H9 (cell line): ENCODE measurements at regions not wholly inside any gene's neighbourhood (a gene's known extent, or its start where the extent isn't known, plus 50 kb on each side); places are given as distances from the start of the nearest gene placed in this dataset.

Experiments used
- DNase-seq: peaks from one replicate; pipeline ENCODE4 v3.0.0-alpha.2; 2017
- H2AFZ ChIP-seq: one replicate; pipeline ENCODE4 v1.6.1; 2013; ENCODE audit warnings: mild to moderate bottlenecking, low read length, control low read depth, moderate library complexity
- H2AK5ac ChIP-seq: 2 replicates; pipeline ENCODE4 v1.6.1; 2013; ENCODE audit warnings: low read length, control low read depth, mixed read lengths; ENCODE audit not compliant: insufficient read length
- H2BK120ac ChIP-seq: one replicate; pipeline ENCODE4 v1.6.1; 2013; ENCODE audit warnings: low read depth, mild to moderate bottlenecking, low read length, control low read depth, inconsistent platforms; ENCODE audit not compliant: poor library complexity, severe bottlenecking
- H2BK12ac ChIP-seq: 2 replicates; pipeline ENCODE4 v1.6.1; 2013; ENCODE audit warnings: low read length, control low read depth, mixed read lengths, low read depth; ENCODE audit not compliant: insufficient read length
- H2BK15ac ChIP-seq: 2 replicates; pipeline ENCODE4 v1.6.1; 2013; ENCODE audit warnings: low read depth, low read length, control low read depth
- H2BK20ac ChIP-seq: one replicate; pipeline ENCODE4 v1.6.1; 2013; ENCODE audit warnings: low read depth, mild to moderate bottlenecking, low read length, control low read depth, inconsistent platforms; ENCODE audit not compliant: poor library complexity, severe bottlenecking
- H2BK5ac ChIP-seq: 2 replicates; pipeline ENCODE4 v1.6.1; 2013; ENCODE audit warnings: low read length, control low read depth, mixed read lengths; ENCODE audit not compliant: insufficient read length
- H3K14ac ChIP-seq: 2 replicates; pipeline ENCODE4 v1.6.1; 2013; ENCODE audit warnings: low read length, control low read depth; ENCODE audit not compliant: insufficient read depth
- H3K18ac ChIP-seq: 2 replicates; pipeline ENCODE4 v1.6.1; 2013; ENCODE audit warnings: low read depth, mild to moderate bottlenecking, mixed read lengths, low read length, control low read depth; ENCODE audit not compliant: insufficient read length
- H3K23ac ChIP-seq: 2 replicates; pipeline ENCODE4 v1.6.1; 2013; ENCODE audit warnings: low read length, control low read depth, mixed read lengths, low read depth; ENCODE audit not compliant: insufficient read length
- H3K23me2 ChIP-seq: 2 replicates; pipeline ENCODE4 v1.6.1; 2013; ENCODE audit warnings: low read depth, mild to moderate bottlenecking, mixed read lengths, low read length, control low read depth; ENCODE audit not compliant: insufficient read length, poor library complexity, severe bottlenecking
- H3K27ac ChIP-seq: 2 replicates; pipeline ENCODE4 v1.5.1; 2013; ENCODE audit warnings: low read length, control low read depth, mixed read lengths, low read depth; ENCODE audit not compliant: insufficient read length
- H3K27me3 ChIP-seq: 2 replicates; pipeline ENCODE4 v1.6.1; 2013; ENCODE audit warnings: low read length, control low read depth, inconsistent platforms; ENCODE audit not compliant: insufficient read depth
- H3K4ac ChIP-seq: 2 replicates; pipeline ENCODE4 v1.6.1; 2013; ENCODE audit warnings: low read depth, mild to moderate bottlenecking, control low read depth, inconsistent platforms, low read length, moderate library complexity
- H3K4me1 ChIP-seq: 2 replicates; pipeline ENCODE4 v1.6.1; 2013; ENCODE audit warnings: low read length, control low read depth, inconsistent platforms; ENCODE audit not compliant: insufficient read depth
- H3K4me2 ChIP-seq: 2 replicates; pipeline ENCODE4 v1.6.1; 2013; ENCODE audit warnings: low read length, control low read depth, mixed read lengths; ENCODE audit not compliant: insufficient read length, insufficient read depth
- H3K56ac ChIP-seq: 2 replicates; pipeline ENCODE4 v1.6.1; 2013; ENCODE audit warnings: low read depth, mild to moderate bottlenecking, mixed read lengths, low read length, control low read depth; ENCODE audit not compliant: insufficient read length
- H3K79me1 ChIP-seq: 2 replicates; pipeline ENCODE4 v1.6.1; 2013; ENCODE audit warnings: low read depth, mild to moderate bottlenecking, moderate library complexity, low read length, control low read depth, inconsistent platforms; ENCODE audit not compliant: insufficient read depth, poor library complexity, severe bottlenecking
- H3K79me2 ChIP-seq: 2 replicates; pipeline ENCODE4 v1.6.1; 2013; ENCODE audit warnings: low read length, control low read depth, inconsistent platforms; ENCODE audit not compliant: insufficient read depth
- H3K9ac ChIP-seq: 2 replicates; pipeline ENCODE4 v1.6.1; 2013; ENCODE audit warnings: low read length, control low read depth, mixed read lengths; ENCODE audit not compliant: insufficient read length; ENCODE audit errors: extremely low read depth
- H3K9me3 ChIP-seq: one replicate; pipeline ENCODE4 v1.6.1; 2013; ENCODE audit warnings: low read depth, low read length, inconsistent platforms; ENCODE audit not compliant: control insufficient read depth
- H3T11ph ChIP-seq: one replicate; pipeline ENCODE4 v1.6.1; 2013; ENCODE audit warnings: mild to moderate bottlenecking, low read length, control low read depth, inconsistent platforms
- H4K20me1 ChIP-seq: one replicate; pipeline ENCODE4 v1.6.1; 2013; ENCODE audit not compliant: control insufficient read depth, insufficient read length, insufficient read depth
- H4K5ac ChIP-seq: 2 replicates; pipeline ENCODE4 v1.6.1; 2013; ENCODE audit warnings: low read depth, mild to moderate bottlenecking, mixed read lengths, low read length, control low read depth; ENCODE audit not compliant: insufficient read length
- H4K8ac ChIP-seq: replicated peaks from 2 replicates; pipeline ENCODE4 v1.6.1; 2013; ENCODE audit warnings: low read length, control low read depth, mixed read lengths, low read depth; ENCODE audit not compliant: insufficient read length
- H4K91ac ChIP-seq: 2 replicates; pipeline ENCODE4 v1.6.1; 2013; ENCODE audit warnings: low read depth, mild to moderate bottlenecking, moderate library complexity, mixed read lengths, low read length, control low read depth; ENCODE audit not compliant: insufficient read length
- H3K27ac Mint-ChIP-seq, 3 experiments: 2 replicates in 2 of 3; 3 replicates in 1 of 3; pipeline ENCODE4 v1.8.0; 2020 to 2021; ENCODE audit warnings: mixed read lengths in 3 of 3, mild to moderate bottlenecking in 1 of 3, moderate library complexity in 1 of 3
- H3K27me3 Mint-ChIP-seq: 2 replicates; pipeline ENCODE4 v1.8.0; 2021; ENCODE audit warnings: low read depth, mild to moderate bottlenecking, moderate library complexity, mixed read lengths
- H3K36me3 Mint-ChIP-seq, 3 experiments: 2 replicates in 2 of 3; 3 replicates in 1 of 3; pipeline ENCODE4 v1.8.0; 2020 to 2021; ENCODE audit warnings: low read depth in 3 of 3, mixed read lengths in 3 of 3; ENCODE audit not compliant: insufficient read depth in 1 of 3
- H3K4me1 Mint-ChIP-seq, 2 experiments: 2 replicates each; pipeline ENCODE4 v1.8.0; 2020; ENCODE audit warnings: mixed read lengths in 2 of 2
- H3K4me3 Mint-ChIP-seq, 2 experiments: 2 replicates in 1 of 2; 3 replicates in 1 of 2; pipeline ENCODE4 v1.8.0; 2020 to 2021; ENCODE audit warnings: mild to moderate bottlenecking in 2 of 2, mixed read lengths in 2 of 2, moderate library complexity in 1 of 2
- H3K9me3 Mint-ChIP-seq, 2 experiments: 2 replicates in 1 of 2; 3 replicates in 1 of 2; pipeline ENCODE4 v1.8.0; 2020; ENCODE audit warnings: mild to moderate bottlenecking in 2 of 2, mixed read lengths in 2 of 2, moderate library complexity in 1 of 2
- WGBS: extraction: QIAGEN DNeasy Blood & Tissue Kit; methylation state at CpG from one replicate; pipeline ENCODE4 v1.1.7; 2013; ENCODE audit warnings: missing lambda C conversion rate, low lambda C conversion rate, mixed read lengths; ENCODE audit not compliant: insufficient read length; ENCODE audit errors: extremely low coverage; 5-methylcytosine and 5-hydroxymethylcytosine counted together
- TF ChIP-seq, protein P1 (sequence below): fragments of 200-600 bp; sonication (generic); conservative IDR thresholded peaks from 3 replicates; pipeline ENCODE4 v1.8.0; 2021; ENCODE audit warnings: antibody characterized with exemption, mild to moderate bottlenecking

DNA sequence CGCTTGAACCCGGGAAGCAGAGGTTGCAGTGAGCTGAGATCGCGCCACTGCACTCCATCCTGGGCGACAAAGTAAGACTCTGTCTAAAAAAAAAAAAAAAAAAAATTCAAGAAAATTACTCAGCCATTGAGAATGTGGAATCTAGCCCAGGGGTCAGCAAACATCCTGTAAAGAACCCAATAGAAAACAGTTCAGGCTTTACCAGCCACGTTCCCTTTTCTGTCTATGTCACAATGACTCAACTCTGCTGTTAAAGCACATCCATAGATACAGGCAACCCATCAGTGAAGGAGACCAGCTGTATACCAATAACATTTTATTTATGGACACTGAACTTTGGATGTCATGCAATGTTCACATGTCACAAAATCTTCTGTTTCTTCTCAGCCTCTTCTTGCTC lies 435.6 kb upstream of the GYPC start:
- H2AK5ac ChIP-seq, result no peak overlapping the region
- H4K91ac ChIP-seq, result no peak overlapping the region
- no peak overlapping the region for H2BK15ac ChIP-seq
- no peaks in the 10 kb centered on the region for H4K20me1 ChIP-seq
- H2BK20ac ChIP-seq, result no peak overlapping the region
- no peak overlapping the region for H3K23ac ChIP-seq
- H3K56ac ChIP-seq, result no peak overlapping the region
- H3K9me3 Mint-ChIP-seq, result no peaks in the 10 kb centered on the region; a peak in 1 of 5 replicates
- no peak overlapping the region for H4K5ac ChIP-seq
- no peak overlapping the region for H3K27ac Mint-ChIP-seq
- no peak overlapping the region for H2AFZ ChIP-seq
- no CpG with 5 or more reads among the region's 6 CpGs for WGBS
- no peak overlapping the region for H3K27ac ChIP-seq
- no peak overlapping the region for H3K4ac ChIP-seq
- no peaks in the 10 kb centered on the region for H3K4me1 ChIP-seq
- H3K9me3 ChIP-seq, result no peaks in the 10 kb centered on the region
- DNase-seq, result no peak
- no peaks in the 10 kb centered on the region for H3K79me2 ChIP-seq
- no peak overlapping the region for H3K18ac ChIP-seq
- H3K9ac ChIP-seq, result no peak overlapping the region
- H3K4me3 Mint-ChIP-seq, result no peak overlapping the region
- H2BK12ac ChIP-seq, result no peak overlapping the region
- H2BK5ac ChIP-seq, result no peak overlapping the region
- H3K4me2 ChIP-seq, result no peak overlapping the region
- H3K27me3 Mint-ChIP-seq, result no peaks in the 10 kb centered on the region
- H3K36me3 Mint-ChIP-seq, result no peaks in the 10 kb centered on the region
- H3K79me1 ChIP-seq, result no peaks in the 10 kb centered on the region
- H3T11ph ChIP-seq, result no peak overlapping the region
- no peaks in the 10 kb centered on the region for H3K4me1 Mint-ChIP-seq
- no peaks in the 10 kb centered on the region for H3K23me2 ChIP-seq
- H3K27me3 ChIP-seq, result no peaks in the 10 kb centered on the region
- no peak overlapping the region for H3K14ac ChIP-seq
- no peak overlapping the region for H2BK120ac ChIP-seq
- TF ChIP-seq, protein P1, sequence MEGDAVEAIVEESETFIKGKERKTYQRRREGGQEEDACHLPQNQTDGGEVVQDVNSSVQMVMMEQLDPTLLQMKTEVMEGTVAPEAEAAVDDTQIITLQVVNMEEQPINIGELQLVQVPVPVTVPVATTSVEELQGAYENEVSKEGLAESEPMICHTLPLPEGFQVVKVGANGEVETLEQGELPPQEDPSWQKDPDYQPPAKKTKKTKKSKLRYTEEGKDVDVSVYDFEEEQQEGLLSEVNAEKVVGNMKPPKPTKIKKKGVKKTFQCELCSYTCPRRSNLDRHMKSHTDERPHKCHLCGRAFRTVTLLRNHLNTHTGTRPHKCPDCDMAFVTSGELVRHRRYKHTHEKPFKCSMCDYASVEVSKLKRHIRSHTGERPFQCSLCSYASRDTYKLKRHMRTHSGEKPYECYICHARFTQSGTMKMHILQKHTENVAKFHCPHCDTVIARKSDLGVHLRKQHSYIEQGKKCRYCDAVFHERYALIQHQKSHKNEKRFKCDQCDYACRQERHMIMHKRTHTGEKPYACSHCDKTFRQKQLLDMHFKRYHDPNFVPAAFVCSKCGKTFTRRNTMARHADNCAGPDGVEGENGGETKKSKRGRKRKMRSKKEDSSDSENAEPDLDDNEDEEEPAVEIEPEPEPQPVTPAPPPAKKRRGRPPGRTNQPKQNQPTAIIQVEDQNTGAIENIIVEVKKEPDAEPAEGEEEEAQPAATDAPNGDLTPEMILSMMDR, result no peak
- H4K8ac ChIP-seq, result no peak overlapping the region
